SK-N-SH (cell line): ENCODE measurements at regions not wholly inside any gene's neighbourhood (a gene's known extent, or its start where the extent isn't known, plus 50 kb on each side); places are given as distances from the start of the nearest gene placed in this dataset.
A peak's percentile ranks its signal among the peaks of the same experiment; 100 is the strongest.

Experiments used
- CTCF ChIA-PET: fragments of 300-600, 350-600 bp; formaldehyde crosslinking; extraction: SDS; loops from one replicate; lab custom pipeline; 2021; lab: Yijun Ruan, JAX
- POLR2A ChIA-PET: fragments of 350-600 bp; sonication (Branson Sonifier 250); formaldehyde crosslinking; extraction: SDS; loops from one replicate; lab custom pipeline; 2020; ENCODE audit warnings: antibody characterized with exemption, inconsistent platforms; lab: Yijun Ruan, JAX
- DNase-seq: peaks from one replicate; pipeline ENCODE4 v3.0.0; 2012
- H2AFZ ChIP-seq: fragments of 200-600 bp; sonication (generic); 2 replicates; pipeline ENCODE4 v1.8.1; 2016; ENCODE audit warnings: antibody characterized with exemption, mild to moderate bottlenecking, low read depth
- H3F3A ChIP-seq: fragments of 200-600 bp; sonication (generic); replicated peaks from 2 replicates; pipeline ENCODE3; 2016; ENCODE audit warnings: antibody characterized with exemption, mild to moderate bottlenecking; ENCODE audit not compliant: insufficient read depth
- H3K27ac ChIP-seq, 2 experiments: fragments of 200-500 bp in 1 of 2; fragments of 200-600 bp in 1 of 2; sonication (Bioruptor generic) in 1 of 2; sonication (generic), shearing (Covaris generic) in 1 of 2; 2 replicates each; pipeline versions ENCODE4 v1.5.1 to v1.6.1; 2014 to 2016; ENCODE audit warnings: low read depth in 2 of 2, inconsistent platforms in 1 of 2, low read length in 1 of 2, mild to moderate bottlenecking in 1 of 2, mixed read lengths in 1 of 2
- H3K27me3 ChIP-seq: fragments of 200-600 bp; sonication (generic), shearing (Covaris generic); 2 replicates; pipeline ENCODE4 v1.6.1; 2016; ENCODE audit warnings: mixed run types; ENCODE audit not compliant: insufficient read depth
- H3K36me3 ChIP-seq, 2 experiments: fragments of 200-500 bp in 1 of 2; fragments of 200-600 bp in 1 of 2; sonication (Bioruptor generic) in 1 of 2; sonication (generic) in 1 of 2; replicated peaks in 1 of 2; 2 replicates each; pipeline versions ENCODE3 to v1.5.1; 2014 to 2016; ENCODE audit warnings: low read length in 1 of 2, mild to moderate bottlenecking in 1 of 2; ENCODE audit not compliant: insufficient read depth in 2 of 2, control insufficient read depth in 1 of 2
- H3K4me1 ChIP-seq, 2 experiments: fragments of 200-500 bp in 1 of 2; fragments of 200-600 bp in 1 of 2; sonication (Bioruptor generic) in 1 of 2; sonication (generic), shearing (Covaris generic) in 1 of 2; 2 replicates each; pipeline versions ENCODE4 v1.5.1 to v1.6.1; 2014 to 2016; ENCODE audit warnings: low read depth in 1 of 2, low read length in 1 of 2, mixed run types in 1 of 2; ENCODE audit not compliant: insufficient read depth in 2 of 2, control insufficient read depth in 1 of 2
- H3K4me2 ChIP-seq: fragments of 200-600 bp; sonication (generic), shearing (Covaris generic); 2 replicates; pipeline ENCODE4 v1.6.1; 2017; ENCODE audit warnings: mixed run types
- H3K4me3 ChIP-seq, 2 experiments: fragments of 200-500 bp in 1 of 2; fragments of 200-600 bp in 1 of 2; sonication (Bioruptor generic) in 1 of 2; sonication (generic), shearing (Covaris generic) in 1 of 2; 2 replicates each; pipeline versions ENCODE4 v1.5.1 to v1.8.1; 2014 to 2016; ENCODE audit warnings: low read depth in 2 of 2, inconsistent platforms in 1 of 2, low read length in 1 of 2, mild to moderate bottlenecking in 1 of 2, mixed read lengths in 1 of 2, moderate library complexity in 1 of 2
- H3K79me2 ChIP-seq: fragments of 200-600 bp; sonication (generic); 2 replicates; pipeline ENCODE4 v1.8.1; 2017; ENCODE audit warnings: mild to moderate bottlenecking; ENCODE audit not compliant: insufficient read depth
- H3K9ac ChIP-seq: fragments of 200-600 bp; sonication (generic); 2 replicates; pipeline ENCODE4 v1.6.1; 2017; ENCODE audit warnings: mixed run types
- H3K9me2 ChIP-seq: fragments of 200-600 bp; sonication (generic); 2 replicates; pipeline ENCODE4 v1.6.1; 2017; ENCODE audit warnings: mixed run types
- H3K9me3 ChIP-seq: fragments of 200-600 bp; sonication (generic); 2 replicates; pipeline ENCODE4 v1.6.1; 2017; ENCODE audit warnings: mixed run types, mild to moderate bottlenecking, moderate library complexity
- H4K20me1 ChIP-seq: fragments of 200-600 bp; sonication (generic); 2 replicates; pipeline ENCODE4 v1.6.1; 2017; ENCODE audit warnings: mild to moderate bottlenecking, mixed run types; ENCODE audit not compliant: insufficient read depth
- EP300 ChIP-seq, 2 experiments: IDR thresholded peaks; 2 replicates each; pipeline versions ENCODE4 v1.4.0 to v1.6.1; 2012; ENCODE audit warnings: borderline replicate concordance in 1 of 2, low read depth in 1 of 2, low read length in 1 of 2
- EZH2phosphoT487 ChIP-seq: fragments of 200-600 bp; sonication (generic); IDR thresholded peaks from 2 replicates; pipeline ENCODE4 v1.6.1; 2017; ENCODE audit warnings: low read depth, mixed run types, mild to moderate bottlenecking, antibody characterized with exemption, moderate library complexity, borderline replicate concordance
- FOXM1 ChIP-seq: IDR thresholded peaks from 2 replicates; pipeline ENCODE4 v1.4.0; 2012; ENCODE audit warnings: low read depth, mild to moderate bottlenecking
- GABPA ChIP-seq: IDR thresholded peaks from 2 replicates; pipeline ENCODE4 v1.4.0; 2012; ENCODE audit warnings: low read depth, mild to moderate bottlenecking
- JUND ChIP-seq: IDR thresholded peaks from 2 replicates; pipeline ENCODE4 v1.4.0; 2012
- PBX3 ChIP-seq: IDR thresholded peaks from 2 replicates; pipeline ENCODE4; 2012
- RAD21 ChIP-seq: IDR thresholded peaks from 2 replicates; pipeline ENCODE4 v1.6.1; 2012; ENCODE audit warnings: mild to moderate bottlenecking, low read length
- RCOR1 ChIP-seq: fragments of 150-350 bp; IDR thresholded peaks from 2 replicates; pipeline ENCODE4 v1.6.1; 2017; ENCODE audit warnings: antibody characterized with exemption, low read length
- SMC3 ChIP-seq: IDR thresholded peaks from 2 replicates; pipeline ENCODE4 v1.6.1; 2012; ENCODE audit warnings: low read depth, low read length, improper control_type of control experiment
- USF1 ChIP-seq: IDR thresholded peaks from 2 replicates; pipeline ENCODE4 v1.4.0; 2012; ENCODE audit warnings: low read depth, borderline replicate concordance
- WGBS: methylation state at CpG from one replicate; pipeline ENCODE4 v1.1.6; 2017; ENCODE audit warnings: low lambda C conversion rate; 5-methylcytosine and 5-hydroxymethylcytosine counted together

GRCh38 chr18:72107647-72108383, 436.3 kb downstream of the CBLN2 start:
- Histone ChIP-seq H3F3A (no peaks in the 10 kb centered on the region), H3K79me2 (no peaks in the 10 kb centered on the region), H4K20me1 (no peaks in the 10 kb centered on the region), H3K9me2 (no peaks in the 10 kb centered on the region), H3K4me2 (no peak overlapping the region), H3K4me1 (no peaks in the 10 kb centered on the region), H3K4me3 (no peak overlapping the region), H3K9ac (no peak overlapping the region), H3K27ac (no peak overlapping the region), H2AFZ (0 out of 2 replicates have a peak overlapping the region, but pooled peaks have one; percentile 35), H3K9me3 (no peaks in the 10 kb centered on the region), H3K36me3 (no peaks in the 10 kb centered on the region), H3K27me3 (no peaks in the 10 kb centered on the region)
- 55% methylated on average over 9 of the region's 9 CpGs for WGBS
- DNase-seq, result no peak
- ChIA-PET CTCF (interaction anchor here (0.8 kb wide), 1 partner anchor 422 kb away, joined by 3 read pairs; no protein-coding TSS in a partner anchor), POLR2A (no interaction called here)
- TF ChIP-seq EP300 (IDR thresholded peaks at IDR 0.05; ENCODE audit: borderline replicate concordance in 1 of 2, low read depth in 1 of 2, low read length in 1 of 2), result no peak
- TF ChIP-seq SMC3, result no peak
- TF ChIP-seq JUND, result no peak
- no peak for TF ChIP-seq PBX3
- no peak for TF ChIP-seq RCOR1

- no peaks in the 10 kb centered on the region for H3K79me2 ChIP-seq
- TF ChIP-seq SMC3 (no peak), PBX3 (no peak), EZH2phosphoT487 (no peak), USF1 (no peak), RAD21 (no peak), FOXM1 (no peak), GABPA (no peak)
- H2AFZ ChIP-seq, result no peak overlapping the region
- no peaks in the 10 kb centered on the region for H3K36me3 ChIP-seq
- no peaks in the 10 kb centered on the region for H3K27me3 ChIP-seq
- no peaks in the 10 kb centered on the region for H4K20me1 ChIP-seq
- no peak overlapping the region for H3K4me3 ChIP-seq
- ChIA-PET POLR2A (no interaction called here), CTCF (no interaction called here)
- no peaks in the 10 kb centered on the region for H3K9me3 ChIP-seq
- WGBS, result 52% methylated on average over 4 of the region's 4 CpGs
- no peaks in the 10 kb centered on the region; a peak in 1 of 4 replicates for H3K4me1 ChIP-seq
- H3K4me2 ChIP-seq, result no peak overlapping the region
- H3F3A ChIP-seq, result no peaks in the 10 kb centered on the region
- no peak overlapping the region for H3K27ac ChIP-seq
- H3K9ac ChIP-seq, result no peak overlapping the region
- no peak for DNase-seq
- H3K9me2 ChIP-seq, result no peaks in the 10 kb centered on the region
Measured at GRCh38 chr18:72104851-72105250, 439.3 kb downstream of the CBLN2 start.
